K562 (cell line): ENCODE measurements at regions not wholly inside any gene's neighbourhood (a gene's known extent, or its start where the extent isn't known, plus 50 kb on each side); places are given as distances from the start of the nearest gene placed in this dataset.

Source experiments
- CUX1 ChIP-seq: fragments of 200-800 bp; sonication (Bioruptor generic); IDR thresholded peaks from 2 replicates; pipeline ENCODE4 v1.6.1; 2016; ENCODE audit warnings: missing genetic modification characterization, missing compliant biosample characterization
- VEZF1 ChIP-seq: fragments of 200-800 bp; sonication (Bioruptor generic); IDR thresholded peaks from 2 replicates; pipeline ENCODE4 v1.6.1; 2017; ENCODE audit warnings: missing genetic modification characterization, missing compliant biosample characterization
- ZNF584 ChIP-seq: fragments of 200-800 bp; sonication (Bioruptor generic); IDR thresholded peaks from 2 replicates; pipeline ENCODE4 v1.6.1; 2016; ENCODE audit warnings: low read depth, mild to moderate bottlenecking, missing genetic modification characterization, missing compliant biosample characterization

GRCh38 chr3:99537416-99537815, 101.0 kb upstream of the COL8A1 start (continued):
- no peak for TF ChIP-seq CUX1 (CRISPR knock-in tag)
- TF ChIP-seq ZNF584 (CRISPR knock-in tag): no peak
- TF ChIP-seq VEZF1 (CRISPR knock-in tag): no peak
